NCI-H2081 treated with DMSO at 0.1 percent for 48 hours (cell line): ENCODE measurements at regions not wholly inside any gene's neighbourhood (a gene's known extent, or its start where the extent isn't known, plus 50 kb on each side); places are given as distances from the start of the nearest gene placed in this dataset.
"Not testable (repeated sequence)": the region's sequence is repeated elsewhere in the genome, so short reads cannot be mapped to it uniquely, and the experiment has no call there.

Experiments used
- DNase-seq: peaks from one replicate; lab custom pipeline; 2025; lab: John Stamatoyannopoulos, UW

DNA sequence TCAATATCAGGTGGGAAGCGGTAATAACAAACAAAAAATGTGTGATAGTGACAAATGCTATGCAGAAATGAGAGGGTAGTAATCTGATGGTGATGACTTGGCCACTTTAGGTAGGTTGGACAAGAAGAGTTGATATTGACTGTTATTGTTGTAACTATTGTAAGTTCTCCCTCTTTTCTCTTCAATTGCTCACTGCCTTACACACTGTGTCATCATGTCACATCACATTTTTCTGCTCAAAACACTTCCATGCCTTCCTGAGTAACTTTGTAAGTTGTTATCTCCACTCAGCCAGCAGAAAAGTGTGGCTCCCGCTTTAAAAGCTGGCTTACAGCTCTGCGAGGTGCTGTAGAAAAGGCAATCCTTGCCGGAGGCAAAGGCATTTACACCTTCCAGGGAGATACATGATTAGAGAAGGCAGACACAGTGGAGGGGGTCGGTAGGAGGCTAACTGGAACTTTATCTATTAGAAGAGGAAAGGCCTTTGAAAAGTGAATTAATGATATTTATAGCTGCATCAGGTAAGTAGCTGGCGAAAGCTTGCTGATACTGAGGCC is 85.2 kb upstream of the CLINT1 start:
- no peak for DNase-seq

- DNase-seq, result no peak
These were observed 83.7 kb upstream of the CLINT1 start for GRCh38 chr5:157942595-157942994.

DNA sequence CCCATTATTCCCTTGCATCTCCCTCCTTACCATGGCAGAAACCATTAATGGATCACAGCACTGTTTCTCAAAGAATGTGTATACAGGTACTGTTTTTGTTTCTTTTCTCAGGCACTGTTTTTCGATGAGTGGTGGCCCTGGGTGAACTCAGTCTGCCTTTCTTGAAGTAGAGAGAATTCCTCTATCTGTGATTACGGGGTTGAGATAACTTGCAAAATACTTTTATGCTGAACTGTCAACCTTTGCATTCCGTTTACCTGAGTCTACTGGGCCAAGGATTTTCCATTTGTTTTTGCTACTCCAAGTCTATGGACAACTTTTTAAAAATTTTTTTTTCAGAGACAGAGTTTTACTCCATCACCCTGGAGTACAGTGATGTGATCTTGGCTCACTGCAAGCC is 82.7 kb upstream of the CLINT1 start:
- DNase-seq, result no peak

- DNase-seq, result not testable (repeated sequence)
These were observed 79.2 kb upstream of the CLINT1 start for GRCh38 chr5:157938101-157938500.

- DNase-seq, result not testable (repeated sequence)
These were observed 78.0 kb upstream of the CLINT1 start for GRCh38 chr5:157936776-157937501.

GRCh38 chr5:157934600-157934999 is 75.7 kb upstream of the CLINT1 start:
- DNase-seq, result no peak

DNA sequence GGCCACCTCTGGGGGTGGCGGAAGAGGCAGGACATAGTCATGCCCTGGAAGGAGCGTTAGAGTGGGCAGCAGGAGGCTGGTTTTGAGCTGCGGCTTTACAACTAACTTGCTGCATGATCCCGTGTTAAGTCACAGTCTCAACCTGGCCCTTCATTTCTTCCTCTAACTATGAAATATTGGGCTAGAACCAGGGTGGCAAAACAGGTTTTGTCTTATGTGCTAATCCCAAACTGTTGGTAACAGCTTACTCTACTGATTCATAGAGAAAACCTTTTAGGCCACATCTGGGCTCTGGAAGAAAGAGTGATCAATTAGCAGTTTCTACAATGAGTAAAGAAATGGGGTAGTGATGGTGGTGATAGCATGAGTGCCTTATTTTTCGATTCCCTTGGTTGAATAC is 74.1 kb upstream of the CLINT1 start:
- no peak for DNase-seq

- no peak for DNase-seq
These were observed 71.8 kb upstream of the CLINT1 start for GRCh38 chr5:157930710-157931109.

GRCh38 chr5:157926977-157927376 is 68.0 kb upstream of the CLINT1 start:
- DNase-seq, result no peak

- no peak for DNase-seq
These were observed 67.1 kb upstream of the CLINT1 start for GRCh38 chr5:157925786-157926671.

- DNase-seq, result no peak
These were observed 66.2 kb upstream of the CLINT1 start for GRCh38 chr5:157924931-157925729.

- DNase-seq, result no peak
These were observed 65.5 kb upstream of the CLINT1 start for GRCh38 chr5:157924490-157924889.

GRCh38 chr5:157923765-157924164 is 64.8 kb upstream of the CLINT1 start:
- no peak for DNase-seq

DNA sequence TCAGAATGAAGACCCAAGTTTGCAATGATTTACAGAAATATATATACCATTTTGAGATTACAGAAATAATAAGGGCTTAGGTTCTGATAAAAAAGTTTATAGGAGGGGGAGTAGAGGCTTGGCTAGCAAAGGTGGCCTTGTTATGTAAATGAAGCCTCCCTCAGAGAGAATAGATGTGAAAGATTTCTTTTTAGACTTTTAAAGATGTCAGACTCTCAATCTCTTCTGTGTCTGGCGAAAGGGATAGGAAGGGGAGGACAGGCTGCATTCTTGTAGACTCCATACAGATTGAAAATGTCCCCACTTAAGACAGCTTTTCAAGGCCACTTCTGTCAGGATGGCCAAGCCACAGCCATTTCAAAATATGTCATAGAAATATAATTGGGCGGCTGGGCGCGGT is 63.1 kb upstream of the CLINT1 start:
- no peak for DNase-seq

- DNase-seq, result no peak
These were observed 61.9 kb upstream of the CLINT1 start for GRCh38 chr5:157920828-157921170.

DNA sequence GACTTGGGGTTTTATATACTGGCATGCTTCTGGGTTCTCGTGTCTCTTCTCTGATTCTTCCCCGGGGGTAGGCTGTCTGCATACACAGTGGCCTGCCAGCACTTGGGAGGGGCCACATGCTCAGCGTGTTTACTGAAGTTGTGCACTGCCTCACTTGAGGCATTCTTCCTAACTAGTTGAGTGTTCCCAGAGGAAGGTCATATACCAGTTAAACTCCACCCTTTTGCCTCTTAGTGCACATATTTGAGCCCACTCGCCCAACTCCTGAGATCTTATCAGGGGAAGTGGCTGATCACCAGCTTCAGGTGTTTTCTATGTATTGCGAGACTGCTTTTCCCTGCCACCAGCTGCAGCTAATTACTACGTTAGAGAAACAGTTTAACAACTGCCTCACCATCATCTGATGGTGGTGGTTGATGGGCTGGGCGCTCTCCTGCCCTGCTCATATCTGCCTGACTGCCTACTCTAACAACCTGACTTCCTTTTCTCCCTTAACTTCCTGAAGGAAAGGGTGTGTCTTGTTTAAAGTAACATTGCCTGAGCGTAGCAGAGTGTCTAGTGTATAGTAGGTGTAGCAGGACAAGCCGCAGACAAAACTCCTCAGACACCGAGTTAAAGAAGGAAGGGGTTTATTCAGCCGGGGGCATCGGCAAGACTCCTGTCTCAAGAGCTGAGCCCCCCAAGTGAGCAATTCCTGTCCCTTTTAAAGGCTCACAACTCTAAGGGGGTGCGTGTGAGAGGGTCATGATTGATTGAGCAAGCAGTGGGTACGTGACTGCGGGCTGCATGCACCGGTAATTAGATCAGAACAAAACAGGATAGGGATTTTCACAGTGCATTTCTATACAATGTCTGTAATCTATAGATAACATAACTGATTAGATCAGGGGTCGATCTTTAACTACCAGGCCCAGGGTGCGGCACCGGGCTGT is 60.1 kb upstream of the CLINT1 start:
- no peak for DNase-seq

- no peak for DNase-seq
These were observed 59.2 kb upstream of the CLINT1 start for GRCh38 chr5:157917899-157918809.

DNA sequence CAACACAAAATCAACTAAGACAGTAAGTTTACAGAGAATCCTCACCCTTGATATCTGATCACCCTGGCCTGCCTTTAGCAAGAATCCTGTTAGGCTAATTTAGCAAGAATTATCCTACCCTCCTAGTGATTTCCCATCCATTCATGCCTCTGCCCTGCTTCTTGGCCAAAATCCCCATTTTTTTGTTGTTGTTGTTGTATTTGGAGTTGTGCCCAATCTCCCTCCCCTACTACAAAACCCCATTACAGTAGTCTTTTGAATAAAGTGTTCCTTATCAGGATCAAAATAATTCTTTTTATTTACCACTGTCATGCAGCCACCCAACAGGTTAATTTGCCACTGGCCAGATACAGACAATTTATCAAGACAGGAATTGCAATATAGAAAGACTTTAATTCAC is 58.5 kb upstream of the CLINT1 start:
- DNase-seq, result no peak

DNA sequence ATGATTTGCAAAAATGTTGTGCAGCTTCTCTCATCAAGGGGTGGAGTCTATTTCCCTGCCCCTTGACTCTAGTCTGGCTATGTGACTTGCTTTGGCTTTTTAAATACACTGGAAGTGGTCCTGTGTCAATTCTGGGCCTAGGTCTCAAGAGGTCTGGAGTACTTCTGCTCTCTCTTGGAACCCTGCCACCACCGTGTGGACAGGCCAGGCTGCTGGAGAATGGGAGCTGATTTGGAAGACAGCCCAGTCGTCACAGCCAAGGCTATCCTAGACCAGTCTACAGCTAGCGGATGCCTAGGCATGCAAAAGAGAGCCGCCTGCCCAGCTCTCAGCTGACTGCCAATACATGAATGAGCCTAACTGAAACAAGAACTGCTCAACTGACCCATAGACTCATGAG is 56.7 kb upstream of the CLINT1 start:
- DNase-seq, result no peak

- DNase-seq, result no peak
These were observed 55.3 kb upstream of the CLINT1 start for GRCh38 chr5:157914151-157914788.
